ENCODE measurements at regions not wholly inside any gene's neighbourhood (a gene's known extent, or its start where the extent isn't known, plus 50 kb on each side); places are given as distances from the start of the nearest gene placed in this dataset.

- Histone ChIP-seq H3K36me3 (ENCODE audit: control insufficient read depth in 1 of 2, insufficient read depth in 2 of 2, low read length in 2 of 2) (no peaks in the 10 kb centered on the region), H3K9ac (ENCODE audit: low read length) (no peak overlapping the region), H3K27me3 (ENCODE audit: insufficient read depth, low read length) (no peaks in the 10 kb centered on the region), H3K9me3 (ENCODE audit: control insufficient read depth in 1 of 2, insufficient read depth in 1 of 2, low read depth in 1 of 2, low read length in 2 of 2) (no peaks in the 10 kb centered on the region), H3K4me3 (replicated peaks in 1 of 2; ENCODE audit: low read depth in 1 of 2, low read length in 2 of 2) (no peak overlapping the region), H4K20me1 (ENCODE audit: insufficient read depth) (no peaks in the 10 kb centered on the region), H3K9me2 (ENCODE audit: insufficient read depth) (no peaks in the 10 kb centered on the region), H2AFZ (ENCODE audit: low read depth, low read length, poor library complexity, severe bottlenecking) (no peak overlapping the region), H3K4me2 (ENCODE audit: low read length) (no peak overlapping the region), H3K4me1 (ENCODE audit: control insufficient read depth in 1 of 2, insufficient read depth in 2 of 2, low read length in 2 of 2) (no peaks in the 10 kb centered on the region), H3K27ac (ENCODE audit: low read depth, low read length) (no peak overlapping the region), H3K79me2 (ENCODE audit: insufficient read depth, low read length) (no peaks in the 10 kb centered on the region)
- no peak for ATAC-seq
- no TSS peak for BruUV-seq (replicated peaks)
- intact Hi-C loops (cut with micrococcal nuclease) = no loop called here
- ChIA-PET POLR2A (no interaction called here), CTCF (no interaction called here), RAD21 (ENCODE audit: low non-redundant PET in 1 of 2, low total read pairs in 2 of 2, uncharacterized antibody in 2 of 2, unreplicated experiment in 2 of 2) (no interaction called here)
- no peak for TF ChIP-seq ELF1 (IDR thresholded peaks at IDR 0.05; ENCODE audit: borderline replicate concordance, low read depth)
- no peak for TF ChIP-seq MAX (IDR thresholded peaks at IDR 0.05)
- TF ChIP-seq POLR2AphosphoS5 (IDR thresholded peaks at IDR 0.05; ENCODE audit: low read depth, low read length) = no peak
- no peak for TF ChIP-seq POLR2A (IDR thresholded peaks at IDR 0.05; ENCODE audit: borderline replicate concordance, extremely low read depth, insufficient read depth, insufficient read length)
- no peak for TF ChIP-seq RAD21 (IDR thresholded peaks at IDR 0.05; ENCODE audit: low read depth)
- TF ChIP-seq FOSL1 (IDR thresholded peaks at IDR 0.05; ENCODE audit: low read depth) = no peak
- TF ChIP-seq SP1 (IDR thresholded peaks at IDR 0.05; ENCODE audit: low read depth) = no peak
- no peak for TF ChIP-seq ZFX (IDR thresholded peaks at IDR 0.05)
- no peak for TF ChIP-seq CEBPB (IDR thresholded peaks at IDR 0.05; ENCODE audit: low read depth)
- TF ChIP-seq SIN3A (IDR thresholded peaks at IDR 0.05; ENCODE audit: low read depth) = no peak
- TF ChIP-seq ATF3 (IDR thresholded peaks at IDR 0.05) = no peak
- TF ChIP-seq, protein P1, sequence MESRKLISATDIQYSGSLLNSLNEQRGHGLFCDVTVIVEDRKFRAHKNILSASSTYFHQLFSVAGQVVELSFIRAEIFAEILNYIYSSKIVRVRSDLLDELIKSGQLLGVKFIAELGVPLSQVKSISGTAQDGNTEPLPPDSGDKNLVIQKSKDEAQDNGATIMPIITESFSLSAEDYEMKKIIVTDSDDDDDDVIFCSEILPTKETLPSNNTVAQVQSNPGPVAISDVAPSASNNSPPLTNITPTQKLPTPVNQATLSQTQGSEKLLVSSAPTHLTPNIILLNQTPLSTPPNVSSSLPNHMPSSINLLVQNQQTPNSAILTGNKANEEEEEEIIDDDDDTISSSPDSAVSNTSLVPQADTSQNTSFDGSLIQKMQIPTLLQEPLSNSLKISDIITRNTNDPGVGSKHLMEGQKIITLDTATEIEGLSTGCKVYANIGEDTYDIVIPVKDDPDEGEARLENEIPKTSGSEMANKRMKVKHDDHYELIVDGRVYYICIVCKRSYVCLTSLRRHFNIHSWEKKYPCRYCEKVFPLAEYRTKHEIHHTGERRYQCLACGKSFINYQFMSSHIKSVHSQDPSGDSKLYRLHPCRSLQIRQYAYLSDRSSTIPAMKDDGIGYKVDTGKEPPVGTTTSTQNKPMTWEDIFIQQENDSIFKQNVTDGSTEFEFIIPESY (IDR thresholded peaks at IDR 0.05; ENCODE audit: extremely low read depth, insufficient replicate concordance, low read length) = no peak
- TF ChIP-seq SRF (IDR thresholded peaks at IDR 0.05; ENCODE audit: low read depth) = no peak
- no peak for TF ChIP-seq ZNF274 (IDR thresholded peaks at IDR 0.05; ENCODE audit: low read depth, low read length)
- TF ChIP-seq JUND (IDR thresholded peaks at IDR 0.05) = no peak
- no peak for TF ChIP-seq CTCF (IDR thresholded peaks at IDR 0.05 in 2 of 3, conservative IDR thresholded peaks at IDR 0.05 in 1 of 3; ENCODE audit: borderline replicate concordance in 1 of 3, insufficient read depth in 1 of 3, low read depth in 2 of 3, low read length in 2 of 3)
- no peak for TF ChIP-seq CBX3 (IDR thresholded peaks at IDR 0.05; ENCODE audit: low read depth)
- TF ChIP-seq TCF7L2 (IDR thresholded peaks at IDR 0.05; ENCODE audit: borderline replicate concordance, extremely low read depth, insufficient read depth, insufficient read length) = no peak
- TF ChIP-seq EGR1 (IDR thresholded peaks at IDR 0.05; ENCODE audit: low read depth) = no peak
- TF ChIP-seq EZH2phosphoT487 (IDR thresholded peaks at IDR 0.05; ENCODE audit: borderline replicate concordance) = no peak
- no peak for DNase-seq (ENCODE audit: low read depth, low spot score)
These were observed 301.3 kb downstream of the LPIN1 start for GRCh38 chr2:12047761-12048160.
